HepG2 (cell line): ENCODE measurements at regions not wholly inside any gene's neighbourhood (a gene's known extent, or its start where the extent isn't known, plus 50 kb on each side); places are given as distances from the start of the nearest gene placed in this dataset.

Experiments
- ASH2L ChIP-seq: fragments of 300-600, 200-600 bp; sonication (generic); IDR thresholded peaks from 2 replicates; pipeline ENCODE4 v1.7.0; 2017; ENCODE audit warnings: low read depth, mild to moderate bottlenecking, moderate library complexity, mixed read lengths, low read length; ENCODE audit not compliant: insufficient read length
- ATRX ChIP-seq: sonication (generic); formaldehyde crosslinking; IDR thresholded peaks from 2 replicates; pipeline ENCODE4 v1.4.0; 2020; ENCODE audit warnings: missing genetic modification reagents, borderline replicate concordance
- CBX1 ChIP-seq: IDR thresholded peaks from one replicate; pipeline ENCODE4 v1.6.1; 2016; ENCODE audit warnings: antibody characterized with exemption, low read depth
- FIP1L1 ChIP-seq: fragments of 200-400 bp; formaldehyde crosslinking; IDR thresholded peaks from 2 replicates; pipeline ENCODE4 v1.6.1; 2018; ENCODE audit warnings: low read depth, mild to moderate bottlenecking, low read length, moderate library complexity, borderline replicate concordance; ENCODE audit not compliant: insufficient read depth
- GATAD2A ChIP-seq: IDR thresholded peaks from 2 replicates; pipeline ENCODE4 v1.6.1; 2016
- HDAC1 ChIP-seq: sonication (generic); formaldehyde crosslinking; IDR thresholded peaks from 2 replicates; pipeline ENCODE4 v1.5.1; 2020; ENCODE audit warnings: mild to moderate bottlenecking, missing genetic modification reagents
- MEIS1 ChIP-seq: sonication (generic); formaldehyde crosslinking; IDR thresholded peaks from 2 replicates; pipeline ENCODE4 v1.9.0; 2021; ENCODE audit warnings: mild to moderate bottlenecking, missing genetic modification reagents, moderate library complexity, borderline replicate concordance
- MEIS2 ChIP-seq: sonication (generic); formaldehyde crosslinking; IDR thresholded peaks from 2 replicates; pipeline ENCODE4 v1.9.0; 2021; ENCODE audit warnings: mild to moderate bottlenecking, missing genetic modification reagents
- MXI1 ChIP-seq: IDR thresholded peaks from 3 replicates; pipeline ENCODE4 v1.6.1; 2012; ENCODE audit warnings: low read depth, low read length, inconsistent platforms, borderline replicate concordance
- NCOA5 ChIP-seq: sonication (generic); formaldehyde crosslinking; IDR thresholded peaks from 2 replicates; pipeline ENCODE4 v1.4.0; 2020; ENCODE audit warnings: missing genetic modification reagents
- NFE2L1 ChIP-seq: sonication (generic); formaldehyde crosslinking; IDR thresholded peaks from 2 replicates; pipeline ENCODE4 v1.4.0; 2020; ENCODE audit warnings: missing genetic modification reagents, mild to moderate bottlenecking, borderline replicate concordance
- NPAS2 ChIP-seq: sonication (generic); formaldehyde crosslinking; IDR thresholded peaks from 2 replicates; pipeline ENCODE4 v1.8.0; 2022; ENCODE audit warnings: mild to moderate bottlenecking, missing genetic modification reagents, borderline replicate concordance
- TEAD2 ChIP-seq: sonication (generic); formaldehyde crosslinking; IDR thresholded peaks from 2 replicates; pipeline ENCODE4 v1.9.0; 2021; ENCODE audit warnings: missing genetic modification reagents
- TEF ChIP-seq: sonication (generic); formaldehyde crosslinking; IDR thresholded peaks from 2 replicates; pipeline ENCODE4 v1.5.0; 2020; ENCODE audit warnings: missing genetic modification reagents
- TIGD3 ChIP-seq: sonication (generic); formaldehyde crosslinking; IDR thresholded peaks from 2 replicates; pipeline ENCODE4 v1.5.1; 2020; ENCODE audit warnings: mild to moderate bottlenecking, missing genetic modification reagents, borderline replicate concordance
- YEATS4 ChIP-seq: sonication (generic); formaldehyde crosslinking; IDR thresholded peaks from 2 replicates; pipeline ENCODE4 v1.4.0; 2020; ENCODE audit warnings: missing genetic modification reagents, borderline replicate concordance
- YY1 ChIP-seq: IDR thresholded peaks from 2 replicates; pipeline ENCODE4 v1.6.1; 2011; ENCODE audit warnings: low read length, low read depth, moderate library complexity, mild to moderate bottlenecking; ENCODE audit not compliant: insufficient read depth, insufficient replicate concordance
- ZBTB14 ChIP-seq: sonication (generic); formaldehyde crosslinking; IDR thresholded peaks from 2 replicates; pipeline ENCODE4 v1.4.0; 2020; ENCODE audit warnings: missing genetic modification reagents
- ZBTB3 ChIP-seq: sonication (generic); formaldehyde crosslinking; IDR thresholded peaks from 2 replicates; pipeline ENCODE4 v1.4.0; 2020; ENCODE audit warnings: low read depth, mild to moderate bottlenecking, moderate library complexity, missing genetic modification reagents, borderline replicate concordance
- ZFX ChIP-seq: sonication (generic); formaldehyde crosslinking; IDR thresholded peaks from 2 replicates; pipeline ENCODE4 v1.4.0; 2020; ENCODE audit warnings: mild to moderate bottlenecking, low read depth, missing genetic modification reagents, moderate library complexity
- ZNF253 ChIP-seq: sonication (generic); formaldehyde crosslinking; IDR thresholded peaks from 2 replicates; pipeline ENCODE4 v1.8.0; 2022; ENCODE audit warnings: mild to moderate bottlenecking, missing genetic modification reagents, borderline replicate concordance
- ZNF274 ChIP-seq: sonication (generic); formaldehyde crosslinking; IDR thresholded peaks from 2 replicates; pipeline ENCODE4 v1.5.1; 2020; ENCODE audit warnings: mild to moderate bottlenecking, missing genetic modification reagents
- ZNF441 ChIP-seq: sonication (generic); formaldehyde crosslinking; IDR thresholded peaks from 2 replicates; pipeline ENCODE4 v1.7.0; 2021; ENCODE audit warnings: missing genetic modification reagents, borderline replicate concordance
- ZNF589 ChIP-seq: sonication (generic); formaldehyde crosslinking; conservative IDR thresholded peaks from 2 replicates; pipeline ENCODE4 v1.8.0; 2022; ENCODE audit warnings: mild to moderate bottlenecking, moderate library complexity, missing genetic modification reagents
- ZNF615 ChIP-seq: sonication (generic); formaldehyde crosslinking; IDR thresholded peaks from 2 replicates; pipeline ENCODE4 v1.5.0; 2020; ENCODE audit warnings: mild to moderate bottlenecking, missing genetic modification reagents, borderline replicate concordance
- ZNF709 ChIP-seq: sonication (generic); formaldehyde crosslinking; IDR thresholded peaks from 2 replicates; pipeline ENCODE4 v1.5.0; 2020; ENCODE audit warnings: mild to moderate bottlenecking, missing genetic modification reagents
- ZNF776 ChIP-seq: sonication (generic); formaldehyde crosslinking; IDR thresholded peaks from 2 replicates; pipeline ENCODE4 v1.4.0; 2020; ENCODE audit warnings: mild to moderate bottlenecking, missing genetic modification reagents
- ZNF777 ChIP-seq: sonication (generic); formaldehyde crosslinking; IDR thresholded peaks from 2 replicates; pipeline ENCODE4 v1.4.0; 2020; ENCODE audit warnings: missing genetic modification reagents
- ZNF782 ChIP-seq: sonication (generic); formaldehyde crosslinking; IDR thresholded peaks from 2 replicates; pipeline ENCODE4 v1.4.0; 2020; ENCODE audit warnings: missing genetic modification reagents, mild to moderate bottlenecking, borderline replicate concordance

- peak; percentile 96; the same call in 1 of the 2 replicates for TF ChIP-seq NFE2L1 (CRISPR knock-in tag)
- peak; percentile 72 for TF ChIP-seq CBX1
- no peak for TF ChIP-seq ZNF782 (CRISPR knock-in tag)
- TF ChIP-seq MEIS2 = peak; percentile 76; the same call in 1 of the 2 replicates
- no peak for TF ChIP-seq ZNF274
- no peak for TF ChIP-seq FIP1L1
- TF ChIP-seq YEATS4 (CRISPR knock-in tag) = peak; percentile 46; the same call in 1 of the 2 replicates
- TF ChIP-seq TEAD2 = 0 out of 2 replicates have a peak, but pooled peaks have one; percentile 56
- no peak for TF ChIP-seq ZNF777
- no peak for TF ChIP-seq ZBTB14 (CRISPR knock-in tag)
- peak; percentile 36 for TF ChIP-seq ASH2L
- no peak for TF ChIP-seq ZNF589 (CRISPR knock-in tag)
- TF ChIP-seq ZNF709 (CRISPR knock-in tag) = no peak
- TF ChIP-seq TEF (CRISPR knock-in tag) = peak; percentile 97
- no peak for TF ChIP-seq ZBTB3 (CRISPR knock-in tag)
- TF ChIP-seq GATAD2A (CRISPR knock-in tag) = peak; percentile 99
- no peak for TF ChIP-seq MEIS1 (CRISPR knock-in tag)
- TF ChIP-seq HDAC1 (CRISPR knock-in tag) = peak; percentile 66
- no peak for TF ChIP-seq ZNF615 (CRISPR knock-in tag)
- no peak for TF ChIP-seq ZNF776
- TF ChIP-seq TIGD3 = no peak
- no peak for TF ChIP-seq NPAS2 (CRISPR knock-in tag)
- peak; percentile 99 for TF ChIP-seq ZFX (CRISPR knock-in tag)
- TF ChIP-seq ATRX (CRISPR knock-in tag) = no peak
- no peak; the same call in 2 of the 3 replicates for TF ChIP-seq MXI1
- TF ChIP-seq ZNF253 (CRISPR knock-in tag) = 0 out of 2 replicates have a peak, but pooled peaks have one; percentile 53
- peak; percentile 76; the same call in 1 of the 2 replicates for TF ChIP-seq ZNF441 (CRISPR knock-in tag)
- no peak for TF ChIP-seq NCOA5 (CRISPR knock-in tag)
- peak; percentile 80 for TF ChIP-seq YY1
Measured at GRCh38 chr4:37008199-37008598, 236.3 kb upstream of the NWD2 start (continued).
